ENCODE measurements at regions not wholly inside any gene's neighbourhood (a gene's known extent, or its start where the extent isn't known, plus 50 kb on each side); places are given as distances from the start of the nearest gene placed in this dataset.

DNA sequence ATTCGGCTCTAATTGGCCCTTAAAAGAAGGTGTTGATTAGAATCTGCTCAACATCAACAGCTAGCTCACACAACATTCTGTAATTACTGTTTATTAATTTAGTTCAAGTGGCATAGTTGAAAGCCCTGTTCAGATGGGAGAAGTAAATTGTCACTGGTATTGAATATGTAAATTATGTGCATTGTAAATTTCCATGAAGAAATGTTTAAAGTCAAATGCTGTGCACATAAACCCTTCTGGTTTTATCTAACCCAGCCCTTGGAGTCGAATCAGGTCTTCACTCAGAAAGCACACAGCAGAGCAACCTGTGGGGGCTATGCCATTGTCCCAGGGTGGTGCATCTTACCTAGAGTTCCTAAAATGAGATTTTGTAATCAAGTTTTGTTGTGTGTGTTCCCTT, 65.4 kb upstream of the LMO4 start:
- Mint-ChIP-seq H3K9me3 (no peaks in the 10 kb centered on the region), H3K4me1 (no peaks in the 10 kb centered on the region), H3K27me3 (ENCODE audit: low read depth) (no peaks in the 10 kb centered on the region), H3K27ac (no peak overlapping the region), H3K36me3 (ENCODE audit: insufficient read depth in 1 of 3, low read depth in 3 of 3) (no peaks in the 10 kb centered on the region), H3K4me3 (no peak overlapping the region)
- no peak overlapping the region for H3K9ac ChIP-seq (ENCODE audit: extremely low read depth, insufficient read length, low read length)
- H4K91ac ChIP-seq (ENCODE audit: insufficient read length, low read depth, low read length), result no peak overlapping the region
- no peak overlapping the region for H2AK5ac ChIP-seq (ENCODE audit: insufficient read length, low read length)
- TF ChIP-seq CTCF (conservative IDR thresholded peaks at IDR 0.05), result no peak
- H2BK5ac ChIP-seq (ENCODE audit: insufficient read length, low read length), result no peak overlapping the region
- H3K23ac ChIP-seq (ENCODE audit: insufficient read length, low read depth, low read length), result no peak overlapping the region
- no CpG with 5 or more reads among the region's 2 CpGs for WGBS (ENCODE audit: extremely low coverage, insufficient read length, low lambda C conversion rate)
- H3K18ac ChIP-seq (ENCODE audit: insufficient read length, low read depth, low read length), result no peak overlapping the region
- DNase-seq, result no peak
- H3K27ac ChIP-seq (ENCODE audit: insufficient read length, low read depth, low read length), result no peak overlapping the region
- H3K56ac ChIP-seq (ENCODE audit: insufficient read length, low read depth, low read length), result no peak overlapping the region
- H3K4ac ChIP-seq (ENCODE audit: low read depth, low read length), result no peak overlapping the region
- H4K8ac ChIP-seq (replicated peaks; ENCODE audit: insufficient read length, low read depth, low read length), result no peak overlapping the region
- H3K4me2 ChIP-seq (ENCODE audit: insufficient read depth, insufficient read length, low read length), result no peak overlapping the region
- no peak overlapping the region for H2BK20ac ChIP-seq (ENCODE audit: low read depth, low read length, poor library complexity, severe bottlenecking)
- no peaks in the 10 kb centered on the region for H3K4me1 ChIP-seq (ENCODE audit: insufficient read depth, low read length)
- no peak overlapping the region for H2BK120ac ChIP-seq (ENCODE audit: low read depth, low read length, poor library complexity, severe bottlenecking)
- H3K14ac ChIP-seq (ENCODE audit: insufficient read depth, low read length), result no peak overlapping the region
- H3K9me3 ChIP-seq (ENCODE audit: control insufficient read depth, low read depth, low read length), result no peaks in the 10 kb centered on the region
- no peaks in the 10 kb centered on the region for H3K27me3 ChIP-seq (ENCODE audit: insufficient read depth, low read length)
- H2AFZ ChIP-seq (ENCODE audit: low read length), result no peak overlapping the region
- no peak overlapping the region for H2BK12ac ChIP-seq (ENCODE audit: insufficient read length, low read depth, low read length)
- no peaks in the 10 kb centered on the region for H3K79me2 ChIP-seq (ENCODE audit: insufficient read depth, low read length)
- no peaks in the 10 kb centered on the region for H3K23me2 ChIP-seq (ENCODE audit: insufficient read length, low read depth, low read length, poor library complexity, severe bottlenecking)
- H4K20me1 ChIP-seq (ENCODE audit: control insufficient read depth, insufficient read depth, insufficient read length), result no peaks in the 10 kb centered on the region
- H2BK15ac ChIP-seq (ENCODE audit: low read depth, low read length), result no peak overlapping the region
- no peak overlapping the region for H4K5ac ChIP-seq (ENCODE audit: insufficient read length, low read depth, low read length)
- H3T11ph ChIP-seq (ENCODE audit: low read length), result no peak overlapping the region
- no peaks in the 10 kb centered on the region for H3K79me1 ChIP-seq (ENCODE audit: insufficient read depth, low read depth, low read length, poor library complexity, severe bottlenecking)
